Endothelial cell of umbilical vein (primary cell): ENCODE measurements at regions not wholly inside any gene's neighbourhood (a gene's known extent, or its start where the extent isn't known, plus 50 kb on each side); places are given as distances from the start of the nearest gene placed in this dataset.

Source experiments
- BruUV-seq: library from RNA; stranded (reverse); fragments of 400-500 nt; replicated peaks from 2 replicates; lab custom pipeline; 2021; lab: Mats Ljungman, UMichigan
- CTCF ChIA-PET: fragments of 300-600, 350-600 bp; sonication (Branson Sonifier 250); formaldehyde crosslinking; loops from one replicate; lab custom pipeline; 2021; ENCODE audit warnings: antibody characterized with exemption, inconsistent platforms; lab: Charles Lee
- POLR2A ChIA-PET: fragments of 300-600, 350-600 bp; sonication (Branson Sonifier 250); formaldehyde crosslinking; loops from one replicate; lab custom pipeline; 2021; ENCODE audit warnings: antibody characterized with exemption, inconsistent platforms; lab: Charles Lee
- DNase-seq: peaks from one replicate; pipeline ENCODE4 v3.0.0-alpha.2; 2011; ENCODE audit warnings: low read depth, low spot score
- FAIRE-seq: peaks from 2 replicates; lab custom pipeline; 2011; peaks lifted over from hg19 to GRCh38; lab: Jason Lieb, UNC
- H2AFZ ChIP-seq: 2 replicates; pipeline ENCODE4 v1.6.0; 2012; ENCODE audit warnings: low read depth, low read length, control low read depth, inconsistent platforms
- H3K27ac ChIP-seq: 2 replicates; pipeline ENCODE4 v1.5.1; 2011; ENCODE audit warnings: low read depth, mild to moderate bottlenecking, control low read depth, low read length, moderate library complexity; ENCODE audit not compliant: insufficient read depth
- H3K27me3 ChIP-seq, 2 experiments: 2 replicates each; pipeline versions ENCODE4 v1.6.0 to v1.6.1; 2011; ENCODE audit warnings: low read length in 2 of 2, mixed read lengths in 1 of 2; ENCODE audit not compliant: control insufficient read depth in 2 of 2, insufficient read depth in 2 of 2
- H3K36me3 ChIP-seq, 2 experiments: 2 replicates in 1 of 2; 3 replicates in 1 of 2; pipeline ENCODE4 v1.5.1; 2011; ENCODE audit warnings: low read length in 2 of 2, mild to moderate bottlenecking in 1 of 2, moderate library complexity in 1 of 2; ENCODE audit not compliant: control insufficient read depth in 2 of 2, insufficient read depth in 2 of 2; ENCODE audit errors: extremely low read depth in 1 of 2
- H3K4me1 ChIP-seq: 3 replicates; pipeline ENCODE4 v1.5.1; 2011; ENCODE audit warnings: mild to moderate bottlenecking, low read length; ENCODE audit not compliant: control insufficient read depth, insufficient read depth; ENCODE audit errors: extremely low read depth
- H3K4me2 ChIP-seq: 2 replicates; pipeline ENCODE4 v1.6.1; 2011; ENCODE audit warnings: low read length, control low read depth, mixed read lengths; ENCODE audit not compliant: insufficient read depth
- H3K4me3 ChIP-seq, 3 experiments: fragments of 200-600 bp in 1 of 3; sonication (generic), shearing (Covaris generic) in 1 of 3; replicated peaks in 1 of 3; 2 replicates each; pipeline ENCODE4 v1.5.1; 2011 to 2016; ENCODE audit warnings: control low read depth in 3 of 3, low read length in 3 of 3, mild to moderate bottlenecking in 2 of 3, inconsistent platforms in 1 of 3, low read depth in 1 of 3, moderate library complexity in 1 of 3; ENCODE audit not compliant: insufficient read depth in 1 of 3
- H3K79me2 ChIP-seq: 2 replicates; pipeline ENCODE4 v1.6.0; 2012; ENCODE audit warnings: low read length, inconsistent platforms; ENCODE audit not compliant: control insufficient read depth, insufficient read depth
- H3K9ac ChIP-seq: replicated peaks from 2 replicates; pipeline ENCODE3; 2011; ENCODE audit warnings: low read length, control low read depth; ENCODE audit not compliant: insufficient read depth; ENCODE audit errors: extremely low read depth
- H3K9me1 ChIP-seq: replicated peaks from 3 replicates; pipeline ENCODE4 v1.6.0; 2011; ENCODE audit warnings: mild to moderate bottlenecking, low read length; ENCODE audit not compliant: control insufficient read depth, insufficient read depth; ENCODE audit errors: extremely low read depth
- H3K9me3 ChIP-seq: replicated peaks from 2 replicates; pipeline ENCODE4 v1.5.1; 2012; ENCODE audit warnings: low read length, inconsistent platforms; ENCODE audit not compliant: control insufficient read depth, insufficient read depth
- H4K20me1 ChIP-seq: replicated peaks from 2 replicates; pipeline ENCODE3; 2011; ENCODE audit warnings: mild to moderate bottlenecking, low read length; ENCODE audit not compliant: control insufficient read depth, insufficient read depth; ENCODE audit errors: extremely low read depth
- EZH2 ChIP-seq: IDR thresholded peaks from 2 replicates; pipeline ENCODE4 v1.6.1; 2012; ENCODE audit warnings: borderline replicate concordance, low read depth, mild to moderate bottlenecking, moderate library complexity, low read length, inconsistent platforms; ENCODE audit not compliant: severe bottlenecking
- FOS ChIP-seq: IDR thresholded peaks from 2 replicates; pipeline ENCODE4 v1.6.1; 2011; ENCODE audit warnings: mild to moderate bottlenecking, low read length, moderate library complexity, borderline replicate concordance; ENCODE audit not compliant: insufficient read depth
- GATA2 ChIP-seq: IDR thresholded peaks from 2 replicates; pipeline ENCODE4 v1.7.0; 2011; ENCODE audit warnings: low read depth, mild to moderate bottlenecking, moderate library complexity, mixed read lengths, low read length; ENCODE audit not compliant: insufficient read length, insufficient read depth
- JUN ChIP-seq: IDR thresholded peaks from 2 replicates; pipeline ENCODE4 v1.6.1; 2011; ENCODE audit warnings: borderline replicate concordance, low read depth; ENCODE audit not compliant: insufficient read length, insufficient read depth
- MYC ChIP-seq: IDR thresholded peaks from one replicate; pipeline ENCODE4 v1.6.1; 2011; ENCODE audit warnings: mild to moderate bottlenecking, low read depth, low read length
- POLR2A ChIP-seq: IDR thresholded peaks from 2 replicates; pipeline ENCODE4 v1.6.1; 2012; ENCODE audit warnings: low read depth, mild to moderate bottlenecking, control low read depth, low read length
- POLR2AphosphoS5 ChIP-seq: IDR thresholded peaks from 2 replicates; pipeline ENCODE4 v1.6.1; 2012; ENCODE audit warnings: low read depth, mild to moderate bottlenecking, control low read depth, low read length, moderate library complexity; ENCODE audit not compliant: insufficient read depth
- dilution Hi-C: fragments of 300-500 bp; cut with MboI; formaldehyde crosslinking; loops from one replicate; pipeline ENCODE4 v1.15.0; 2019; ENCODE audit warnings: low sequenced_read_pairs; ENCODE audit not compliant: extremely low pct_ligation_motif_present
- intact Hi-C: fragments of 100-400 bp; cut with micrococcal nuclease; formaldehyde crosslinking; loops from one replicate; pipeline ENCODE4 v1.10.0; 2022
- TF ChIP-seq, protein P1 (sequence below): IDR thresholded peaks from 2 replicates; pipeline ENCODE4 v1.6.1; 2011; ENCODE audit not compliant: insufficient read depth, insufficient read length
- TF ChIP-seq, protein P2 (sequence below), 2 donors: IDR thresholded peaks; 1 replicate in 1 of 2; 2 replicates in 1 of 2; pipeline ENCODE4 v1.5.1; 2011; ENCODE audit warnings: low read length in 2 of 2, mild to moderate bottlenecking in 2 of 2, moderate library complexity in 2 of 2, control low read depth in 1 of 2, inconsistent platforms in 1 of 2, low read depth in 1 of 2; ENCODE audit not compliant: insufficient read depth in 1 of 2; ENCODE audit errors: extremely low read depth in 1 of 2

GRCh38 chr14:100450736-100451135, 127.6 kb downstream of the SLC25A47 start:
- BruUV-seq, result no TSS peak
- dilution Hi-C loops, result no loop called here
- CTCF ChIA-PET, result no interaction called here

More at GRCh38 chr14:100450736-100451135, 127.6 kb downstream of the SLC25A47 start:
- H3K4me3 ChIP-seq, result no peak overlapping the region
- H3K36me3 ChIP-seq, result no peaks in the 10 kb centered on the region
- no peak overlapping the region for H3K27ac ChIP-seq
- no peak overlapping the region for H3K4me2 ChIP-seq
- intact Hi-C loops, result no loop called here
- H3K27me3 ChIP-seq, result no peaks in the 10 kb centered on the region
- FAIRE-seq (no peak), DNase-seq (no peak)
- no peak overlapping the region for H3K9ac ChIP-seq
- H3K79me2 ChIP-seq, result no peaks in the 10 kb centered on the region
- H4K20me1 ChIP-seq, result no peaks in the 10 kb centered on the region
- no peaks in the 10 kb centered on the region for H3K9me3 ChIP-seq
- H3K9me1 ChIP-seq, result no peaks in the 10 kb centered on the region
- H2AFZ ChIP-seq, result no peak overlapping the region
- TF ChIP-seq FOS (no peak), MYC (no peak), JUN (no peak), POLR2AphosphoS5 (no peak), GATA2 (no peak), EZH2 (no peak), POLR2A (no peak)
- TF ChIP-seq, protein P1, sequence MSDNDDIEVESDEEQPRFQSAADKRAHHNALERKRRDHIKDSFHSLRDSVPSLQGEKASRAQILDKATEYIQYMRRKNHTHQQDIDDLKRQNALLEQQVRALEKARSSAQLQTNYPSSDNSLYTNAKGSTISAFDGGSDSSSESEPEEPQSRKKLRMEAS, result no peak
- TF ChIP-seq, protein P2, sequence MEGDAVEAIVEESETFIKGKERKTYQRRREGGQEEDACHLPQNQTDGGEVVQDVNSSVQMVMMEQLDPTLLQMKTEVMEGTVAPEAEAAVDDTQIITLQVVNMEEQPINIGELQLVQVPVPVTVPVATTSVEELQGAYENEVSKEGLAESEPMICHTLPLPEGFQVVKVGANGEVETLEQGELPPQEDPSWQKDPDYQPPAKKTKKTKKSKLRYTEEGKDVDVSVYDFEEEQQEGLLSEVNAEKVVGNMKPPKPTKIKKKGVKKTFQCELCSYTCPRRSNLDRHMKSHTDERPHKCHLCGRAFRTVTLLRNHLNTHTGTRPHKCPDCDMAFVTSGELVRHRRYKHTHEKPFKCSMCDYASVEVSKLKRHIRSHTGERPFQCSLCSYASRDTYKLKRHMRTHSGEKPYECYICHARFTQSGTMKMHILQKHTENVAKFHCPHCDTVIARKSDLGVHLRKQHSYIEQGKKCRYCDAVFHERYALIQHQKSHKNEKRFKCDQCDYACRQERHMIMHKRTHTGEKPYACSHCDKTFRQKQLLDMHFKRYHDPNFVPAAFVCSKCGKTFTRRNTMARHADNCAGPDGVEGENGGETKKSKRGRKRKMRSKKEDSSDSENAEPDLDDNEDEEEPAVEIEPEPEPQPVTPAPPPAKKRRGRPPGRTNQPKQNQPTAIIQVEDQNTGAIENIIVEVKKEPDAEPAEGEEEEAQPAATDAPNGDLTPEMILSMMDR (IDR thresholded peaks at IDR 0.05; ENCODE audit: extremely low read depth in 1 of 2, insufficient read depth in 1 of 2, low read depth in 1 of 2, low read length in 2 of 2), result no peak
- POLR2A ChIA-PET, result no interaction called here
- H3K4me1 ChIP-seq, result no peaks in the 10 kb centered on the region
